HEK293T (cell line): ENCODE measurements at regions not wholly inside any gene's neighbourhood (a gene's known extent, or its start where the extent isn't known, plus 50 kb on each side); places are given as distances from the start of the nearest gene placed in this dataset.

Source experiments
- CTCF ChIA-PET: fragments of 350-600 bp; formaldehyde crosslinking; extraction: SDS; loops from one replicate; lab custom pipeline; 2021; ENCODE audit warnings: antibody characterized with exemption, inconsistent platforms; lab: Yijun Ruan, JAX
- POLR2A ChIA-PET: fragments of 350-600 bp; formaldehyde crosslinking; extraction: SDS; loops from one replicate; lab custom pipeline; 2020; ENCODE audit warnings: antibody characterized with exemption, inconsistent platforms; lab: Yijun Ruan, JAX
- DNase-seq: peaks from one replicate; pipeline ENCODE4 v3.0.0; 2012; ENCODE audit warnings: mixed read lengths; ENCODE audit errors: extremely low spot score
- ARNT ChIP-seq: fragments of 450-650 bp; IDR thresholded peaks from 2 replicates; pipeline ENCODE4 v1.6.1; 2017; ENCODE audit warnings: mild to moderate bottlenecking
- BHLHE40 ChIP-seq: fragments of 450-650 bp; IDR thresholded peaks from 2 replicates; pipeline ENCODE4 v1.6.1; 2016; ENCODE audit warnings: mild to moderate bottlenecking, moderate library complexity, borderline replicate concordance
- CTBP1 ChIP-seq: fragments of 450-650 bp; IDR thresholded peaks from 2 replicates; pipeline ENCODE4 v1.6.1; 2016; ENCODE audit warnings: borderline replicate concordance
- ELF4 ChIP-seq: fragments of 450-650 bp; IDR thresholded peaks from 2 replicates; pipeline ENCODE4 v1.6.1; 2017; ENCODE audit warnings: antibody characterized with exemption
- FOXA1 ChIP-seq: fragments of 450-650 bp; IDR thresholded peaks from 2 replicates; pipeline ENCODE4 v1.6.1; 2016; ENCODE audit warnings: mild to moderate bottlenecking
- FOXK2 ChIP-seq: fragments of 450-650 bp; IDR thresholded peaks from 2 replicates; pipeline ENCODE4 v1.6.1; 2016; ENCODE audit warnings: mild to moderate bottlenecking
- FOXM1 ChIP-seq: fragments of 450-650 bp; IDR thresholded peaks from 2 replicates; pipeline ENCODE4 v1.6.1; 2017; ENCODE audit warnings: mild to moderate bottlenecking, borderline replicate concordance
- HDGF ChIP-seq: fragments of 450-650 bp; IDR thresholded peaks from 2 replicates; pipeline ENCODE4 v1.6.1; 2017; ENCODE audit warnings: antibody characterized with exemption, borderline replicate concordance
- L3MBTL2 ChIP-seq: fragments of 450-650 bp; conservative IDR thresholded peaks from 2 replicates; pipeline ENCODE4 v1.6.1; 2016; ENCODE audit warnings: mild to moderate bottlenecking
- LEF1 ChIP-seq: fragments of 450-650 bp; IDR thresholded peaks from 2 replicates; pipeline ENCODE4 v1.6.1; 2017; ENCODE audit warnings: mild to moderate bottlenecking, borderline replicate concordance
- NFRKB ChIP-seq: fragments of 450-650 bp; IDR thresholded peaks from 2 replicates; pipeline ENCODE4 v1.6.1; 2016; ENCODE audit warnings: mild to moderate bottlenecking, moderate library complexity
- PKNOX1 ChIP-seq: fragments of 450-650 bp; IDR thresholded peaks from 2 replicates; pipeline ENCODE4 v1.6.1; 2016
- SP1 ChIP-seq: fragments of 450-650 bp; IDR thresholded peaks from 2 replicates; pipeline ENCODE4 v1.6.1; 2017
- SUZ12 ChIP-seq: fragments of 450-650 bp; IDR thresholded peaks from 2 replicates; pipeline ENCODE4 v1.6.1; 2016; ENCODE audit warnings: mild to moderate bottlenecking
- TARDBP ChIP-seq: fragments of 450-650 bp; IDR thresholded peaks from 2 replicates; pipeline ENCODE4 v1.6.1; 2016
- ZNF384 ChIP-seq: fragments of 450-650 bp; IDR thresholded peaks from 2 replicates; pipeline ENCODE4 v1.6.1; 2016

- no peak for TF ChIP-seq L3MBTL2
- TF ChIP-seq TARDBP: no peak
- TF ChIP-seq FOXK2: no peak
- TF ChIP-seq PKNOX1: no peak
- TF ChIP-seq SUZ12: no peak
- TF ChIP-seq BHLHE40: no peak
- no peak for TF ChIP-seq NFRKB
- no peak for TF ChIP-seq LEF1
- TF ChIP-seq ARNT: no peak
- DNase-seq: no peak
- CTCF ChIA-PET: interaction anchor here (0.7 to 1.3 kb wide), 4 partner anchors 12 to 949 kb away, joined by 3 read pairs; no protein-coding TSS in a partner anchor
- POLR2A ChIA-PET: no interaction called here
Measured at GRCh38 chr5:158154226-158155005, 295.5 kb upstream of the CLINT1 start.

GRCh38 chr5:158153508-158153907 lies 294.6 kb upstream of the CLINT1 start:
- no peak for TF ChIP-seq SP1
- no peak for TF ChIP-seq SUZ12
- no peak for TF ChIP-seq NFRKB
- no peak for TF ChIP-seq ELF4
- TF ChIP-seq L3MBTL2: no peak
- no peak for TF ChIP-seq FOXK2
- no peak for TF ChIP-seq FOXA1
- TF ChIP-seq PKNOX1: no peak
- no peak for TF ChIP-seq HDGF
- no peak for TF ChIP-seq CTBP1
- no peak for TF ChIP-seq TARDBP
- TF ChIP-seq FOXM1: no peak
- no peak for TF ChIP-seq BHLHE40
- TF ChIP-seq ZNF384: no peak
- CTCF ChIA-PET: interaction anchor here (1.0 kb wide), 1 partner anchor 12 kb away, joined by 3 read pairs; no protein-coding TSS in a partner anchor
- POLR2A ChIA-PET: no interaction called here
- no peak for DNase-seq

GRCh38 chr5:158152136-158152535 lies 293.2 kb upstream of the CLINT1 start:
- CTCF ChIA-PET: interaction anchor here (0.6 kb wide), 1 partner anchor 846 kb away, joined by 3 read pairs; no protein-coding TSS in a partner anchor
- DNase-seq: no peak
- TF ChIP-seq ELF4: no peak
- TF ChIP-seq FOXK2: no peak
- TF ChIP-seq L3MBTL2: no peak
- TF ChIP-seq FOXM1: no peak
- POLR2A ChIA-PET: no interaction called here

- no peak for DNase-seq
- CTCF ChIA-PET: interaction anchor here (0.6 kb wide), 1 partner anchor 390 kb away, joined by 3 read pairs; no protein-coding TSS in a partner anchor
- POLR2A ChIA-PET: no interaction called here
- TF ChIP-seq FOXM1: no peak
- no peak for TF ChIP-seq PKNOX1
Measured at GRCh38 chr5:158147227-158147626, 288.3 kb upstream of the CLINT1 start.

GRCh38 chr5:158145827-158146226 lies 286.9 kb upstream of the CLINT1 start:
- DNase-seq: no peak
- TF ChIP-seq L3MBTL2: no peak
- TF ChIP-seq LEF1: no peak
- TF ChIP-seq NFRKB: no peak
- TF ChIP-seq SUZ12: no peak
- TF ChIP-seq FOXA1: no peak
- TF ChIP-seq BHLHE40: no peak
- TF ChIP-seq FOXM1: no peak
- no peak for TF ChIP-seq FOXK2
- TF ChIP-seq SP1: no peak
- no peak for TF ChIP-seq CTBP1
- no peak for TF ChIP-seq ELF4
- no peak for TF ChIP-seq PKNOX1
- no peak for TF ChIP-seq ARNT
- TF ChIP-seq HDGF: no peak
- TF ChIP-seq ZNF384: no peak
- CTCF ChIA-PET: no interaction called here
- POLR2A ChIA-PET: no interaction called here

GRCh38 chr5:158143081-158143480 lies 284.1 kb upstream of the CLINT1 start:
- TF ChIP-seq BHLHE40 (no peak), SP1 (no peak), HDGF (no peak), CTBP1 (no peak)
- ChIA-PET POLR2A (no interaction called here), CTCF (no interaction called here)
- DNase-seq: no peak
